Right kidney (tissue), 1 donor: ENCODE measurements at regions not wholly inside any gene's neighbourhood (a gene's known extent, or its start where the extent isn't known, plus 50 kb on each side); places are given as distances from the start of the nearest gene placed in this dataset.
A peak's percentile ranks its signal among the peaks of the same experiment; 100 is the strongest.
"Not testable (repeated sequence)": the region's sequence is repeated elsewhere in the genome, so short reads cannot be mapped to it uniquely, and the experiment has no call there.

Experiments used
- DNase-seq: peaks from one replicate; pipeline ENCODE4 v3.0.0-alpha.2; 2016

GRCh38 chr10:5268743-5269142 is 72.1 kb downstream of the AKR1C4 start:
- no peak for DNase-seq

- DNase-seq = no peak
Observed at GRCh38 chr10:5269791-5270190, 73.2 kb downstream of the AKR1C4 start.

- DNase-seq = no peak
Observed at GRCh38 chr10:5271526-5271925, 74.9 kb downstream of the AKR1C4 start.

- no peak for DNase-seq
Observed at GRCh38 chr10:5272065-5272803, 75.6 kb downstream of the AKR1C4 start.

- no peak for DNase-seq
Observed at GRCh38 chr10:5274795-5275194, 78.2 kb downstream of the AKR1C4 start.

- DNase-seq = no peak
Observed at GRCh38 chr10:5281356-5281755, 83.4 kb upstream of the UCN3 start.

- DNase-seq = no peak
Observed at GRCh38 chr10:5282137-5282536, 82.6 kb upstream of the UCN3 start.

GRCh38 chr10:5283305-5284158 is 81.2 kb upstream of the UCN3 start:
- DNase-seq = peak; percentile 32

GRCh38 chr10:5284311-5285057 is 80.3 kb upstream of the UCN3 start:
- DNase-seq = no peak

- no peak for DNase-seq
Observed at GRCh38 chr10:5285186-5285585, 79.6 kb upstream of the UCN3 start.

- no peak for DNase-seq
Observed at GRCh38 chr10:5288359-5288758, 76.4 kb upstream of the UCN3 start.

- DNase-seq = not testable (repeated sequence)
Observed at GRCh38 chr10:5289228-5289627, 75.5 kb upstream of the UCN3 start.

- no peak for DNase-seq
Observed at GRCh38 chr10:5291501-5292195, 73.1 kb upstream of the UCN3 start.

GRCh38 chr10:5292196-5292735 is 72.5 kb upstream of the UCN3 start:
- no peak for DNase-seq

- not testable (repeated sequence) for DNase-seq
Observed at GRCh38 chr10:5292970-5293369, 71.8 kb upstream of the UCN3 start.

- DNase-seq = peak; percentile 53
Observed at GRCh38 chr10:5293691-5294550, 70.8 kb upstream of the UCN3 start.

GRCh38 chr10:5297466-5297865 is 67.3 kb upstream of the UCN3 start:
- no peak for DNase-seq

GRCh38 chr10:5297996-5298395 is 66.8 kb upstream of the UCN3 start:
- no peak for DNase-seq

- DNase-seq = no peak
Observed at GRCh38 chr10:5299950-5300349, 64.8 kb upstream of the UCN3 start.

- no peak for DNase-seq
Observed at GRCh38 chr10:5303504-5303903, 61.3 kb upstream of the UCN3 start.

- no peak for DNase-seq
Observed at GRCh38 chr10:5305374-5305773, 59.4 kb upstream of the UCN3 start.
